HEK293 (cell line): ENCODE measurements at regions not wholly inside any gene's neighbourhood (a gene's known extent, or its start where the extent isn't known, plus 50 kb on each side); places are given as distances from the start of the nearest gene placed in this dataset.

ENCODE experiments used
- CTCF ChIA-PET: fragments of 350-600 bp; formaldehyde crosslinking; extraction: SDS; loops from one replicate; lab custom pipeline; 2021; ENCODE audit warnings: antibody characterized with exemption; lab: Yijun Ruan, JAX
- POLR2A ChIA-PET: fragments of 300-600 bp; formaldehyde crosslinking; extraction: SDS; loops from one replicate; lab custom pipeline; 2020; ENCODE audit warnings: antibody characterized with exemption, inconsistent platforms; lab: Yijun Ruan, JAX
- H3K27ac ChIP-seq: fragments of 200-500 bp; sonication (Bioruptor generic); 2 replicates; pipeline ENCODE4 v1.5.1; 2014; ENCODE audit warnings: low read depth, low read length, control low read depth, inconsistent platforms; ENCODE audit errors: extremely low read depth
- H3K36me3 ChIP-seq, 2 experiments: fragments of 200-500 bp in 1 of 2; sonication (Bioruptor generic) in 1 of 2; 1 replicate in 1 of 2; 2 replicates in 1 of 2; pipeline ENCODE4 v1.5.1; 2014 to 2017; ENCODE audit warnings: inconsistent platforms in 2 of 2, low read length in 2 of 2; ENCODE audit not compliant: control insufficient read depth in 2 of 2, insufficient read depth in 1 of 2
- H3K4me1 ChIP-seq: fragments of 200-500 bp; sonication (Bioruptor generic); 2 replicates; pipeline ENCODE4 v1.5.1; 2014; ENCODE audit warnings: mild to moderate bottlenecking, low read length, inconsistent platforms; ENCODE audit not compliant: control insufficient read depth, insufficient read depth
- H3K4me3 ChIP-seq: 2 replicates; pipeline ENCODE4 v1.5.1; 2011; ENCODE audit warnings: low read depth, mild to moderate bottlenecking, control low read depth, low read length, moderate library complexity
- H3K9me3 ChIP-seq: fragments of 200-500 bp; sonication (Bioruptor generic); 2 replicates; pipeline ENCODE4 v1.5.1; 2014; ENCODE audit warnings: low read depth, low read length, inconsistent platforms; ENCODE audit not compliant: control insufficient read depth, insufficient read depth
- MYNN ChIP-seq: fragments of 450-650 bp; formaldehyde crosslinking; IDR thresholded peaks from 2 replicates; pipeline ENCODE4 v1.5.1; 2016; ENCODE audit warnings: missing biosample characterization, missing genetic modification characterization, borderline replicate concordance
- PRDM6 ChIP-seq: fragments of 450-650 bp; formaldehyde crosslinking; IDR thresholded peaks from 2 replicates; pipeline ENCODE4 v1.5.1; 2017; ENCODE audit warnings: missing biosample characterization, missing genetic modification characterization
- YY1 ChIP-seq: fragments of 450-650 bp; formaldehyde crosslinking; IDR thresholded peaks from 2 replicates; pipeline ENCODE4 v1.5.1; 2018; ENCODE audit warnings: missing biosample characterization, missing genetic modification characterization
- ZNF19 ChIP-seq: fragments of 450-650 bp; formaldehyde crosslinking; IDR thresholded peaks from 2 replicates; pipeline ENCODE4; 2016; ENCODE audit warnings: missing biosample characterization, missing genetic modification characterization, low read depth
- ZNF239 ChIP-seq: fragments of 450-650 bp; formaldehyde crosslinking; IDR thresholded peaks from 2 replicates; pipeline ENCODE4 v1.5.1; 2016; ENCODE audit warnings: missing biosample characterization, missing genetic modification characterization
- ZNF266 ChIP-seq: fragments of 450-650 bp; formaldehyde crosslinking; IDR thresholded peaks from 2 replicates; pipeline ENCODE4 v1.5.1; 2016; ENCODE audit warnings: missing biosample characterization, missing genetic modification characterization, low read depth
- ZNF274 ChIP-seq, 2 experiments: fragments of 200-500 bp in 1 of 2; fragments of 450-650 bp in 1 of 2; sonication (Bioruptor generic) in 1 of 2; formaldehyde crosslinking in 1 of 2; IDR thresholded peaks; 2 replicates each; pipeline versions ENCODE4 v1.5.1 to v1.6.1; 2014 to 2016; ENCODE audit warnings: borderline replicate concordance in 1 of 2, inconsistent platforms in 1 of 2, low read length in 1 of 2, missing biosample characterization in 1 of 2, missing genetic modification characterization in 1 of 2
- ZNF488 ChIP-seq: fragments of 450-650 bp; formaldehyde crosslinking; IDR thresholded peaks from 2 replicates; pipeline ENCODE4 v1.5.1; 2016; ENCODE audit warnings: missing biosample characterization, missing genetic modification characterization
- ZNF513 ChIP-seq: fragments of 450-650 bp; IDR thresholded peaks from 2 replicates; pipeline ENCODE4 v1.5.1; 2018; ENCODE audit warnings: missing biosample characterization, missing genetic modification characterization
- ZNF548 ChIP-seq: fragments of 450-650 bp; formaldehyde crosslinking; IDR thresholded peaks from 2 replicates; pipeline ENCODE4 v1.5.1; 2016; ENCODE audit warnings: missing biosample characterization, missing genetic modification characterization
- ZNF571 ChIP-seq: fragments of 450-650 bp; formaldehyde crosslinking; IDR thresholded peaks from 2 replicates; pipeline ENCODE4 v1.5.0; 2017; ENCODE audit warnings: missing biosample characterization, missing genetic modification characterization
- ZNF660 ChIP-seq: fragments of 450-650 bp; IDR thresholded peaks from 2 replicates; pipeline ENCODE4 v1.5.1; 2018; ENCODE audit warnings: missing biosample characterization, mild to moderate bottlenecking, missing genetic modification characterization
- ZNF768 ChIP-seq: fragments of 450-650 bp; formaldehyde crosslinking; IDR thresholded peaks from 2 replicates; pipeline ENCODE4 v1.5.1; 2018; ENCODE audit warnings: missing biosample characterization, mild to moderate bottlenecking, missing genetic modification characterization
- ZNF837 ChIP-seq: fragments of 450-650 bp; formaldehyde crosslinking; IDR thresholded peaks from 2 replicates; pipeline ENCODE4 v1.5.1; 2016; ENCODE audit warnings: missing biosample characterization, missing genetic modification characterization
- ZXDB ChIP-seq: fragments of 450-650 bp; formaldehyde crosslinking; IDR thresholded peaks from 2 replicates; pipeline ENCODE4 v1.5.1; 2016; ENCODE audit warnings: missing biosample characterization, missing genetic modification characterization
- TF ChIP-seq, protein P1 (sequence below): fragments of 450-650 bp; formaldehyde crosslinking; IDR thresholded peaks from 2 replicates; pipeline ENCODE4 v1.5.0; 2017; ENCODE audit warnings: missing biosample characterization, missing genetic modification characterization, borderline replicate concordance
- TF ChIP-seq, protein P2 (sequence below): fragments of 450-650 bp; formaldehyde crosslinking; IDR thresholded peaks from 2 replicates; pipeline ENCODE4 v1.5.1; 2016; ENCODE audit warnings: missing biosample characterization, missing genetic modification characterization

- H3K27ac ChIP-seq: no peak overlapping the region
- H3K9me3 ChIP-seq: no peaks in the 10 kb centered on the region
- no peaks in the 10 kb centered on the region for H3K4me1 ChIP-seq
- TF ChIP-seq, protein P1, sequence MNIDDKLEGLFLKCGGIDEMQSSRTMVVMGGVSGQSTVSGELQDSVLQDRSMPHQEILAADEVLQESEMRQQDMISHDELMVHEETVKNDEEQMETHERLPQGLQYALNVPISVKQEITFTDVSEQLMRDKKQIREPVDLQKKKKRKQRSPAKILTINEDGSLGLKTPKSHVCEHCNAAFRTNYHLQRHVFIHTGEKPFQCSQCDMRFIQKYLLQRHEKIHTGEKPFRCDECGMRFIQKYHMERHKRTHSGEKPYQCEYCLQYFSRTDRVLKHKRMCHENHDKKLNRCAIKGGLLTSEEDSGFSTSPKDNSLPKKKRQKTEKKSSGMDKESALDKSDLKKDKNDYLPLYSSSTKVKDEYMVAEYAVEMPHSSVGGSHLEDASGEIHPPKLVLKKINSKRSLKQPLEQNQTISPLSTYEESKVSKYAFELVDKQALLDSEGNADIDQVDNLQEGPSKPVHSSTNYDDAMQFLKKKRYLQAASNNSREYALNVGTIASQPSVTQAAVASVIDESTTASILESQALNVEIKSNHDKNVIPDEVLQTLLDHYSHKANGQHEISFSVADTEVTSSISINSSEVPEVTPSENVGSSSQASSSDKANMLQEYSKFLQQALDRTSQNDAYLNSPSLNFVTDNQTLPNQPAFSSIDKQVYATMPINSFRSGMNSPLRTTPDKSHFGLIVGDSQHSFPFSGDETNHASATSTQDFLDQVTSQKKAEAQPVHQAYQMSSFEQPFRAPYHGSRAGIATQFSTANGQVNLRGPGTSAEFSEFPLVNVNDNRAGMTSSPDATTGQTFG (tag by site-specific recombination): no peak
- no peaks in the 10 kb centered on the region for H3K36me3 ChIP-seq
- CTCF ChIA-PET: interaction anchor here (0.7 kb wide), 1 partner anchor 54 kb away, joined by 3 read pairs; no protein-coding TSS in a partner anchor
- H3K4me3 ChIP-seq: no peak overlapping the region
- POLR2A ChIA-PET: no interaction called here
These were observed 232.1 kb downstream of the C11orf87 start for GRCh38 chr11:109654091-109654490.

GRCh38 chr11:109658190-109658589, 236.2 kb downstream of the C11orf87 start:
- no peak overlapping the region for H3K27ac ChIP-seq
- no peaks in the 10 kb centered on the region for H3K36me3 ChIP-seq
- CTCF ChIA-PET: no interaction called here
- POLR2A ChIA-PET: no interaction called here
- no peaks in the 10 kb centered on the region for H3K9me3 ChIP-seq
- TF ChIP-seq ZNF837 (tag by site-specific recombination) (no peak), MYNN (tag by site-specific recombination) (no peak), ZNF488 (no peak), ZNF266 (no peak), ZNF571 (tag by site-specific recombination) (no peak), PRDM6 (tag by site-specific recombination) (no peak), YY1 (tag by site-specific recombination) (no peak), ZNF239 (tag by site-specific recombination) (no peak), ZNF660 (tag by site-specific recombination) (no peak), ZNF274 (IDR thresholded peaks at IDR 0.05; ENCODE audit: low read length) (no peak), ZNF274 (tag by site-specific recombination; IDR thresholded peaks at IDR 0.05; ENCODE audit: borderline replicate concordance) (no peak), ZNF768 (no peak), ZNF548 (tag by site-specific recombination) (no peak), ZNF19 (tag by site-specific recombination) (no peak), ZNF513 (no peak), ZXDB (tag by site-specific recombination) (no peak)
- TF ChIP-seq, protein P2, sequence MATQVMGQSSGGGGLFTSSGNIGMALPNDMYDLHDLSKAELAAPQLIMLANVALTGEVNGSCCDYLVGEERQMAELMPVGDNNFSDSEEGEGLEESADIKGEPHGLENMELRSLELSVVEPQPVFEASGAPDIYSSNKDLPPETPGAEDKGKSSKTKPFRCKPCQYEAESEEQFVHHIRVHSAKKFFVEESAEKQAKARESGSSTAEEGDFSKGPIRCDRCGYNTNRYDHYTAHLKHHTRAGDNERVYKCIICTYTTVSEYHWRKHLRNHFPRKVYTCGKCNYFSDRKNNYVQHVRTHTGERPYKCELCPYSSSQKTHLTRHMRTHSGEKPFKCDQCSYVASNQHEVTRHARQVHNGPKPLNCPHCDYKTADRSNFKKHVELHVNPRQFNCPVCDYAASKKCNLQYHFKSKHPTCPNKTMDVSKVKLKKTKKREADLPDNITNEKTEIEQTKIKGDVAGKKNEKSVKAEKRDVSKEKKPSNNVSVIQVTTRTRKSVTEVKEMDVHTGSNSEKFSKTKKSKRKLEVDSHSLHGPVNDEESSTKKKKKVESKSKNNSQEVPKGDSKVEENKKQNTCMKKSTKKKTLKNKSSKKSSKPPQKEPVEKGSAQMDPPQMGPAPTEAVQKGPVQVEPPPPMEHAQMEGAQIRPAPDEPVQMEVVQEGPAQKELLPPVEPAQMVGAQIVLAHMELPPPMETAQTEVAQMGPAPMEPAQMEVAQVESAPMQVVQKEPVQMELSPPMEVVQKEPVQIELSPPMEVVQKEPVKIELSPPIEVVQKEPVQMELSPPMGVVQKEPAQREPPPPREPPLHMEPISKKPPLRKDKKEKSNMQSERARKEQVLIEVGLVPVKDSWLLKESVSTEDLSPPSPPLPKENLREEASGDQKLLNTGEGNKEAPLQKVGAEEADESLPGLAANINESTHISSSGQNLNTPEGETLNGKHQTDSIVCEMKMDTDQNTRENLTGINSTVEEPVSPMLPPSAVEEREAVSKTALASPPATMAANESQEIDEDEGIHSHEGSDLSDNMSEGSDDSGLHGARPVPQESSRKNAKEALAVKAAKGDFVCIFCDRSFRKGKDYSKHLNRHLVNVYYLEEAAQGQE: no peak
- no peak overlapping the region for H3K4me3 ChIP-seq
- H3K4me1 ChIP-seq: no peaks in the 10 kb centered on the region
